NCI-H226 (cell line): ENCODE measurements at regions not wholly inside any gene's neighbourhood (a gene's known extent, or its start where the extent isn't known, plus 50 kb on each side); places are given as distances from the start of the nearest gene placed in this dataset.
A peak's percentile ranks its signal among the peaks of the same experiment; 100 is the strongest.
"Not testable (repeated sequence)": the region's sequence is repeated elsewhere in the genome, so short reads cannot be mapped to it uniquely, and the experiment has no call there.

Source experiments
- DNase-seq: peaks from one replicate; pipeline ENCODE4 v3.0.0-alpha.2; 2015

- DNase-seq, result no peak
Observed at GRCh38 chr5:92977846-92978540, 603.0 kb downstream of the NR2F1-AS1 start.

DNA sequence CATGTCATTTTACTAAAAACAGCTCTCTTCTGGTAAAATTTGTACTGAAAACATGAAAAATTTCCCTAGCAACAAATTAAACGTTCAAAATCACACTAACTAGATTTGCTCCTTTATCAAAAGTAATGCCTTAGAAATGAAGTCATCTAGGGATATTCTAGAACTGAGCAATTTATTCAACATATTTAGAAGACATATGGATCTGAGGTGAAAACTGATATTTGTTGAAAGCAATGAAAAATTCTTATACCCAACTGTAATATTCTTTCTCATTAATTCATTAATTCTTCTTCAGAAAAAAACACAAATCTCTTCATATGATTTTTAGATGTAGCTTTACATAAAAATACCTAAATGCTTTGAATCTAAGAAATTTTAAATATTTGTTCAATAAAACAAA lies 604.9 kb downstream of the NR2F1-AS1 start:
- DNase-seq, result no peak

GRCh38 chr5:92969781-92970237 lies 611.2 kb downstream of the NR2F1-AS1 start:
- no peak for DNase-seq

GRCh38 chr5:92969191-92969780 lies 611.7 kb downstream of the NR2F1-AS1 start:
- DNase-seq, result no peak

GRCh38 chr5:92963800-92964199 lies 617.2 kb downstream of the NR2F1-AS1 start:
- no peak for DNase-seq

DNA sequence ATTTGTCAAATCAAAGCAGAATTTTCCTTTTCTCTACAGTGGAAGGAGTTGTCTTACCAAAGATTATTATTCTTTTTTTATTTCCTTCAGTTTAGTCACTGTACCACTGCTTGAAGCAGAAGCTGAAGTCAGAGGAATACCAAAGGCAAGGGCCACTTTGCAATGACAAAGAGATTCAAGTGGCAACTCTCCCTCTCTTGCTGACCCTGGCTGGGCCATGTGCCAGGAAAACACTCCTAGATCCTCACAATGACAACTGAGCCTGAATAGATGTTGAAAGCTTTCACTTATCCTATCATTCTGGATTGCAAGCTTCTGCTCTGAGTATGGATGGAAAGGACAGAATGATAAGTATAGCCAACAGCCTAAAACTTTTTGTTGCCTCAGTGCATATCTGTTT lies 618.3 kb downstream of the NR2F1-AS1 start:
- no peak for DNase-seq

GRCh38 chr5:92956886-92957285 lies 624.1 kb downstream of the NR2F1-AS1 start:
- DNase-seq, result peak; percentile 24

DNA sequence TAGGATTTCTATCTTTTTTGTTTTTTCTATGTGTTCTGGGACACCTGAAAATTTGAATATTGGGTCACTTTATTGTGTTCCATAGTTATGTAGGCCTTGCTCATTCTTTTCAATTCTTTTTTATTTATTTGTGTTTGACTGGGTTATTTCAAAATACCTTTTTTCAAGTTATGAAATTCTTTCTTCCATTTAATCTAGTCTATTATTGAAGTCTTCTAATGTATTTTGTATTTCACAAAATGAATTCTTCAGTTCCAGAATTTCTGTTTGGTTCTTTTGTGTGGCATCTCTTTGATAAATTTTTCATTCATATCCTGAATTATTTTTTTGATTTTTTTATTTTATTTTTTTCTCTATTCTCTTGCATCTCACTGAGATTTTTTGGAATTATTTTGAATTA lies 628.8 kb downstream of the NR2F1-AS1 start:
- no peak for DNase-seq

- no peak for DNase-seq
Observed at GRCh38 chr5:92951746-92952145, 629.3 kb downstream of the NR2F1-AS1 start.

DNA sequence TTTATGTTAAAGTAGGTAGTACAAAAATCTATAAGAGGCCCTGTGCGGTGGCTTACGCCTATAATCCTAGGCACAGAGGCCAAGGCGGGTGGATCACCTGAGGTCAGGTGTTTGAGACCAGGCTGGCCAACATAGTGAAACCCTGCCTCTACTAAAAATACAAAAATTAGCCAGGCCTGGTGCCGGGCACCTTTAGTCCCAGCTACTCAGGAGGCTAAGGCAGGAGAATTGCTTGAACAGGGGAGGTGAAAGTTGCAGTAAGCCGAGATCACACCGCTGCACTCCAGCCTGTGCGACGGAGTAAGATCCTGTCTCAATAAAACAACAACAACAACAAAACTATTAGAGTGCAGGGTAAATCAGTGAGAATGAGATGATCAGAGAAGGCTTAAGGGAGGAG lies 634.5 kb downstream of the NR2F1-AS1 start:
- DNase-seq, result no peak

- DNase-seq, result no peak
Observed at GRCh38 chr5:92945605-92946097, 635.4 kb downstream of the NR2F1-AS1 start.

DNA sequence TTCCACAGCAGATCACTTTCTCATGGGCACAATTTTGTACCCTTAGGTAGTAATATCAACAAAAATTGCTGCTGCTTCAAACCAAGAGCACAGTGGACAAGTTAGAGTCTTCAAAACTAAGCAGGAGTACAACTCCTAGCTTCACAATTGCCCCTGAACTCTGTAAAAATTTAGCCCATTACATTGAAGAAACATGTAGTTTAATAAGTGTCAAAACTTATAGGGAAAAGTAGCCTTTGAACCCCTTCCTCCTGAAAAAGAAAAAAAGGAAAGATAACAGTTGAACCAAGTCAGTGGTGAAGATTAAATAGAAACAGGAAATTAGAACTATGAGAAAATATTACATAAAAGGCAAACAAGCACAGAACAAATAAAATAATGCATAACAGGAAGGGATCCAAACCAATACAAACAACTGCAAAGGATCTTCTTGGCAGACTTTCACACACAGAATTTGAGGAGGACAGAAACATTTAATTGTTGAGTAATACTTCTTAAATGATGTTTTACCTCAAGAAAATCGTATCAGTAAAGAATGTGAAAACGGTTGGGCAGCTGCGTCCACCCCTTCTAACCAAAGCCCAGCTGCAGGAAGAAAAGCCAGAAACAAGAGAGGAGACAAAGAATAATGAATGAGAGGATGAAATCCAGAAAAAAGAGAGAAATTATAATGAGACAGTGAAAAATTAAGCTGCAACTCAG lies 636.0 kb downstream of the NR2F1-AS1 start:
- DNase-seq, result no peak

- no peak for DNase-seq
Observed at GRCh38 chr5:92944337-92944736, 636.7 kb downstream of the NR2F1-AS1 start.

DNA sequence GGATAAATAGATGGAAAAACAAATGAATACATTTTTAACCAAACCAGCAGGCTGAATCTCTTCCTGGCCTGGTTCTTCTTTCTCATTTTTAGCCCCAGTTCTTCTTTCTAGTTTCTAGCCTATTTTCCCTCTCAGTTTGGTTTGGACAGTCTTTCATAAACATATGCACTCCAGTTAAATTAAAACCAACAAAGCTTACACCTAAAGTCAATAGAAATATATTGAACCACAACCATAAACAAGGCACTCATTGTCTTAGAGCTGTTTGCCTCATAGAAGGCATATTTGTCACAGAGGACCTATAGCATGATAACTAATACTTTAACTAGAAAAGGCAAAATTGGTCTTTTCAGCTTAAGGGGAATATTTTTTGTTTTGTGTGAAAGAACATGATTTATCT lies 638.3 kb downstream of the NR2F1-AS1 start:
- no peak for DNase-seq

GRCh38 chr5:92941806-92942205 lies 639.2 kb downstream of the NR2F1-AS1 start:
- no peak for DNase-seq

- no peak for DNase-seq
Observed at GRCh38 chr5:92939428-92939827, 641.6 kb downstream of the NR2F1-AS1 start.

DNA sequence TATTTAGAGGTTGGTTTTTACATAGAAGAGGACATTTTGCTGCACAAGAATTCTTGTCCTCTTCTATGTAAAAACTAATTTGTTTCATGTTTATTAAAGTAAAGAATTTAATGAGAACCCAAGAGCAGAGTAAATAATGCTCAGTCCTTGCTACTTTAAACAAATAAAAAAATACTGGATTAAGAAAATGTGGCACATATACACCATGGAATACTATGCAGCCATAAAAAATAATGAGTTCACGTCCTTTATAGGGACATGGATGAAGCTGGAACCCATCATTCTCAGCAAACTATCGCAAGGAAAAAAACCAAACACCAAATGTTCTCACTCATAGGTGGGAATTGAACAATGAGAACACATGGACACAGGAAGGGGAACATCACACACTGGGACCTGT lies 643.6 kb downstream of the NR2F1-AS1 start:
- not testable (repeated sequence) for DNase-seq

DNA sequence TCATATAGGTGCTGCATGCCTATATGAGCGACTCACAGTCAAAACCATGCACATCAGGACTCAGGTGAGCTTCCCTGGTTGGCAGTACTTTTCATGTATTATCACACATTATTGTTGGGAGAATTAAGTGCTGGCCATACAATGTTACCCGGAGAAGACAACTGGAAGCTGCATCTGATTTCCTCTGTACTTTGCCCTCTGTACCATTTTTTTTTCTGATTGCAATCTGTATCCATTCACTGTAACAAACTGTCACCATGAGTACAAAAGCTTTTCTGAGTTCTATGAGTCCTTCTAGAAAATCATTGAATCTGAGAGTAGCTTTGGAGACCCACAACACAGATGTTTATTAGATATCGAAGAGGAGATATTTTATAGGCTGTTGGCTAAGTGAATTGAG lies 651.0 kb downstream of the NR2F1-AS1 start:
- DNase-seq, result no peak

DNA sequence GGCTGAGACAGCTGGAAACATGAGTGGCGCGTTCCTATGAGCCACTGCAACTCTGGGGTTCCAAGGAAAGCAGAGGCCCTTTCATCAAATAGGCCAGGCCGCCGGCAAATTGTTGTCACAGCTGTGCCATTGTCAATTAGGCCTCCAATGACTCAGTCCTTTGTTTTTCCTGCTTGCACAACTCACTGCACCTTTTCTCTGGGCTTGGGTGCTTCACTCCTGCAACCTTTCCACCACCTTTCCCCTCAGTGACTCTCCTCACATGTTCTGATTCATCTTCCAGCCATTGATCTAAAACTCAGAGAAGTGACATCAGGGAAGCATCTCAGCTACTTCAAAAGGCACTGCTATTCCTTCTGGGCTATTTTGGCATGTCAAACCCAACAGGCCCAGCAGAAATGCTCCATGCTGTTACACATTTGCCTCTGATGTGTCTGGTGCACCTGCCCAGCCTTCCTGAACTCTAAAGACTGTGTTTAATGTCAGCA lies 653.7 kb downstream of the NR2F1-AS1 start:
- no peak for DNase-seq

DNA sequence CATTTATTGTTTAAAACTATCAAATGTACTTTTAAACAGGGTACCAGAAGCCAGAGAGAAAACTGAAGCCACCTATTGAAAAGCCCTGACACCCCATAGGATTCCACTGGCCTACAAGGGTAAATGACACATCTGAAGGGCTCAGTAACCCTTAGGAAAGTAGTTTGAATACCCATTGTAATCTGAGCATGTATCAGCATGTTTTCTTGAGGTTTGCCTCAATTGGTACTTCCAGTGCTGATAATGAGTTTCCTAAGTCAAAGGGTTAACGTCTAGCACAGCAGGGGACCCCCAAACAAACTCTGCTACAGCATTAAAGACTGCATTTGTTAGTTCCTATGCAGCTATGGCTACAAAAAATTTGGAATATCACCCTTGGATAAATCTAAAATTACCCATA lies 657.1 kb downstream of the NR2F1-AS1 start:
- no peak for DNase-seq

DNA sequence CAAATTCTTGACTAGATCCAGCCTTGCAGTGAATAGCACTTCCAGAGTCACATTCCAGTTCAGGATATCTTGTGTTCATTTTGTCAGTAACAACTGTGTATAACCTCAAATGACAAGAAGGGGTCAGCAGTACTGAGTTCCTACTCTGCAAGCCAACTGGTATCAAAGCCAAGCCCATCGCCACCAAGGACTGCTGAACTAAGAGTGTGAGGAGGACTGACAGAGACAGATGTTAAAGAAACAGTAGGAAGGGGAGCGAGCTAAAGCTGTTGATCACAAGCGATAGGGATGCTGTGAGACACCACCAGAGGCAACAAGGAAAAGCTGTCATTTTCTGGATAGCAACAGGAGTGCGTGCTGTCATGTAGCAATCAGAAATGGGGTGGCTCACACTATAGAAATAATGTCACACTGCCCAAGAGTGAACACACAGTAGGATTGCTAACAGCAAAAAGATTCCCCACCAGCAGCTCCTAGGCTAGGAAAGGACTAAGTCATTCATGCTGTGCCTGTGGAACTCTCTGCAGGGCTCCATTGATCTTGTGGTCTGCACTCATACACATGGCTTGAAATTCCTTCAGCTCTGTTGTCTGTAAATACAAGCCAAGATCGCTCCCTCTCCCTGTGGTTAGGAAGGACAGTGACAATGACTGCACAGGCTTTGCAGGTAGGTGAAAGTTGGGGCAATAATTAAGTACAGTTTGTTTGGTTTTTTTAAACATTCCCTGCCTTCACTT lies 658.6 kb downstream of the NR2F1-AS1 start:
- DNase-seq, result no peak

- DNase-seq, result peak; percentile 64
Observed at GRCh38 chr5:92917044-92917443, 664.0 kb downstream of the NR2F1-AS1 start.

GRCh38 chr5:92916036-92916435 lies 665.0 kb downstream of the NR2F1-AS1 start:
- DNase-seq, result peak; percentile 20
